SIG-M5 treated with dmso at 0.1 percent for 504 hours (cell line): ENCODE measurements at regions not wholly inside any gene's neighbourhood (a gene's known extent, or its start where the extent isn't known, plus 50 kb on each side); places are given as distances from the start of the nearest gene placed in this dataset.
"Not testable (repeated sequence)": the region's sequence is repeated elsewhere in the genome, so short reads cannot be mapped to it uniquely, and the experiment has no call there.

Experiments used
- DNase-seq: peaks from one replicate; lab custom pipeline; 2025; ENCODE audit not compliant: unreplicated experiment; lab: John Stamatoyannopoulos, UW

GRCh38 chrX:110965409-110966090 lies 130.4 kb upstream of the PAK3 start:
- no peak for DNase-seq

GRCh38 chrX:110964786-110965185 lies 131.2 kb upstream of the PAK3 start:
- DNase-seq: no peak

GRCh38 chrX:110962451-110962850 lies 133.5 kb upstream of the PAK3 start:
- DNase-seq: no peak

GRCh38 chrX:110955706-110956105 lies 140.3 kb upstream of the PAK3 start:
- no peak for DNase-seq

DNA sequence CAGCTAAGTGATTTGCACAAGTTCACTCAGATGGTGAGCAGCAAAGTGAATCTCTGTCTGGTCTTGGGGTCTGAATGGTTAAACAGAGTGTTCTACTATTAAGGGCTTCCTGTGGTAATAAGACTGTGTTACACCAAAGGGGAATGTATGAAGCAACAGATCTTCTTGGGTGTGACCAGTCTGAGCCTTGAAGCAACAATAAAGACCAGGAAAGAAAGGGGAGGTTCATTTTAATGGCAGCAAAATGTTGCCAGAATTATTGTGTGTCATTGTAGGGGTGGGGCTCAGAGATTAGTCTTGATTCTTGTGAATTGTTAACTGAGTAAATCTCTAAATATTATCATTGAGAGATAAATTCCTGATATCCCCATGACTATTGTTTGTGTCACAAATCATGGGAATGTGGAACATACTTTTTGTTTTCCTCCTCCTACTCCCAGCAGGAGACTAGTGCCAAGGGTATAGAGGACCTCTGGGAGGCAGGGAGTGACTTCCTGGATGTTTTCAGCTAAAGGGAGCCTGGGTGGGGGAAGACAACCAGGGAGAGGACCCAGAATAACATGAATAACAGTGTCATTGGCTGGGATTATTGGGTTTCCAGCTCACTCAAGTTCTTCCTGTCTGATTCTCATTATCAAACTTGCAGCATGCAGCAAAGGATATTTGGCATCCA lies 141.4 kb upstream of the PAK3 start:
- no peak for DNase-seq

DNA sequence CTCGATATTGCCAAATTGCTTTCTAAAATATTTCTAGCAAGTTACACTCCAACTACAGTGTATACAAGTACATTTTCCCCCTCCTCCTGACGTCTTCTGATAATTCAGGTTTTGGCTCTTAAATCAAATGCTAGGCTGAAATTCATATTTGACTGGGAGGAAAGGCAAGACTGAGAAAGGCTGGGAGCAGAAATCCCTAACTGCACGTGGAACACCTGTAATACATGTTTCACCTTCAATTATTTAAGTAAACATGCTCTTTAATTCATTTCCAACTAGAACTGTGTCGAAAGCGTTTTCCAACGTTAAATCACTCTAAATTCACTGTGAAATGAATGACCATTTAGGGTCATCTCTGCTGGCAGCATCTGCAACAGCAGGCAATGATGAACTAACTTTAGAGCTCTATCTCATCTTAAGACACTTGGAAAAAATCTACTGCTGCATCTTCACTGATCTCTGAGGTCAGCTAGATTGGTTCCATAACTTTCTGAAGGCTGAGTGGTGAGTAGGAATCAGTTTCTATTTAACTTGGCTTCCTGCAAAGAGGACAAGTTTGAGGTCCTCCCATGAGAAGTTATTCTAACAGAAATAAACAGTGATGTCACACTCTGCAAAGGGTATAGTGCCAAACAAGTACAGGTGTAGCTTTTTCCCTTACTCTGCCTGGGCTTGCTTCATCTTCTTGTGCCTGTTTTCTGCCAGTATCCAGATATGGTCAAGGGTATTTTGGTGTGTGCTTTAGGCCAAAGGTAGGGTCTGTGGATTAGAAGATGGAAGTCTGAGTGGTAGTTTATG lies 144.3 kb upstream of the PAK3 start:
- no peak for DNase-seq

DNA sequence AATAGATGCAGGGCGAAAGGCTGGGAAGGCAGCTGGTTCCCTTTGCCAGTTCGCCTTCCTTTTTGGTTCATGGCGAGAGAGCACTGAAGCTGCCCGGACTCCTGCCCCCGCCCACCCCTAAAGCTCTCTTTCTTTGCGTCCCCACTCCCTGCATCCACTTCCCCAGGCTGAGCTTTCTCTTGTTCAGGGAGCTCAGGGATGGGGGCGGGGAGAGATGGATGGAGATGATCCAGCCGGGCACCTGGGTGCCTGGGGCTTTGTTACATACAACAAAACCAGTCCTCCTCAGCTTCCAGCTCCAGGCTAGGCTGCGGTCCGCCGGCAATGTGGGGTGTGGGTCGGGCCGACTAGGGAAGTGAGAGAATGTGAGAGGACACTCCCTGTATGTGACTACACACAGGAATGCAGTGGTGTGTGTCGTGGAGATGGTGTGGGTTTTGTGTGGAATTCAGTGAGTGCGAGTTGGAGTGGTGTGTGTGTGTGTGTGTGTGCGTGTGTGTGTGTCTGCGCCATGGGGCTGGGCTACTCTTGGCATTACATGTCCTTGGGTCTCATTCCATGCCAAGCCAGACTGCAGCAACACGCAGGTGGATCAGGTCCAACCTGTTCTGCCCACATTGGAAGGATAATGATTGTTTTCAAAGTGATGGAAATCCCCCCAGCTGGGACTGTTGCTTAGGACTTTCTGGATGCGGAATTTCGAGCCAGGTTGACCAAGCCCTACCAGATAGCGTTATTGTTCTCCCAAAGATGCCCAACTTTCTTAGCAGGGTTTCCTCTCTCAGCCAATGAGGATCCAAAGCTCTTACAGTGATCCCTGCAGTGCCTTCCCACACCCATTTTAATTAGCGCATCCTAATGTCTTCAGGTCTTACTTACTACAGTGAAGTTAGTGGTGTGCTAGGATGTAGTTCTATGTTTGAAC lies 149.4 kb upstream of the CHRDL1 start:
- DNase-seq: no peak

DNA sequence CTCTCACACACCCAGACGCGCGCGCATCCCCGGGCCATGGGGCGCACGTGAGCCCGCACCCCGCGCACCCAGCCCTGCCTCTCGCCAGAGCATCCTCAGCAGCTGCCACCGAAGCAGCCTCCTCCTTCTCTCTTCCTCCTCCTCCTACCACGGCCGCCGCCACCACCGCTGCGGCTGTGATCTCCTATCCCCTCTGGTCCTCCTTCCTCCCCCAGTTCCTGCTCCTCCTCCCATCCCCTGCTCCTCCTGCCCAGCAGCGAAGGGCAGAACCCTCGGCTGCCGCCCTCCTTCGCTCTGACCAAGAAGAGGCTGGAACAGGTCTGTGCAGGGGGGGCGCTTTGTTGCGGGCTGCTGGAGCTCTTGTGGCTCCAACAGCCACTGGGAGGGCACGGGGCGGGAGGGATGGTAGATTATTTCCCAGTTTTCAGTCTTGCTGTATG lies 148.7 kb upstream of the CHRDL1 start:
- DNase-seq: no peak

- DNase-seq: no peak
These were observed 146.3 kb upstream of the CHRDL1 start for GRCh38 chrX:110941906-110942305.

- no peak for DNase-seq
These were observed 143.5 kb upstream of the CHRDL1 start for GRCh38 chrX:110938977-110939732.

DNA sequence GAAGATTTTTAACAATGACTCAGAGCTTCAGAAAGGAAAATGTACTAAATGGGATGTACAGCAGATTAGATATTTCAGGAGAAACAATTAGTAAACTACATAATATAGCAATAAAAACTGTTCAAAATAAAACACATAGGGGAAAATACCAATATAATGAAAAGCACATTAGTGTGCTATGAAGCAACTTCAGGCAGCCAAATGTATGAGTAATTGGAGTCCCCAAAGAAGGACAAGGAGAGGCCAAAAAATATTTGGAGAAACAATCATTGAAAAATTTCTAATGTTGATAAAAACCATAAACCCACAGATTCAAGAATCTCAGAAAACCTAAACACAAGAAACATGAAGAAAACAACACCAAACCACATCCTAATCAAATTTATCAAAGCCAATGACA lies 129.3 kb upstream of the CHRDL1 start:
- DNase-seq: no peak

DNA sequence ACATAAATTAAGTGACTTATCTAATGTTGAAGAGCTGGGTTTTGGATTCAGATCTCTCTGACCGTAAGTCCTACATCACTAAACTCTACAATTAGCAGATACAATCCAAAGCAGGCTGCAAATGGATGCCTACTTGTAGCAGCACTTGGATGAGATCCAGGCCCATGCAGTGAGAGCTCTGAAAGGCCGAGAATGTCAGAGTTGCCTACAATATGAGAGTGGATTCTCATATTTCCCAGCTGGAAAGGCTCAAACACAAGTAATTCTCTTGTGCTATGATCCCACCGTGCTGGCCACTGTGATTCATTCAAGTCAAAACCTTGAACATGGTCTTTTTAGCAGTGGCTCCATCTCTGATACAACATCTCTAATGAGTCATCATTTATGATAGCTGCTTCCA lies 125.4 kb upstream of the CHRDL1 start:
- no peak for DNase-seq

- no peak for DNase-seq
These were observed 120.0 kb upstream of the CHRDL1 start for GRCh38 chrX:110915570-110915969.

DNA sequence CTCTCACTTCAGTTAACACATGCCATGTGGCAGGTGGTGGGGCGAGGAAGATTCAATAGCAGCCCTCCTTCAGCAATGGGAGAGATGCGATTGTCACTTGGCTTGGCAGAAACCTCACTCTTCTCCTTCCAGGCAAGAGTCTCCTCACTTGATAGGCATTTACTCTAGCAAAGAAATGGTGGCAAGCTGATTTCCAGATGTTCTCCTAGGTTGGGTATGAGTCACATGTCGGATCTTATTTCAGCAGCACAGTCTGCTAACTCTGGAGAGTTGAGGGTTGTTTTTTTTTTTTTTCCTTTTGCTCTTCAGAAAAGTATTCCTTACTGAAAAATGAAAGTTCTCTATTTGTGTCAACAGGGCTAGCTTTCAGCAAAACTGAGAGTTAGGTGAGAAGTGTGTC lies 119.5 kb upstream of the CHRDL1 start:
- no peak for DNase-seq

- no peak for DNase-seq
These were observed 118.7 kb upstream of the CHRDL1 start for GRCh38 chrX:110914281-110914680.

- DNase-seq: not testable (repeated sequence)
These were observed 109.1 kb upstream of the CHRDL1 start for GRCh38 chrX:110904747-110905146.

DNA sequence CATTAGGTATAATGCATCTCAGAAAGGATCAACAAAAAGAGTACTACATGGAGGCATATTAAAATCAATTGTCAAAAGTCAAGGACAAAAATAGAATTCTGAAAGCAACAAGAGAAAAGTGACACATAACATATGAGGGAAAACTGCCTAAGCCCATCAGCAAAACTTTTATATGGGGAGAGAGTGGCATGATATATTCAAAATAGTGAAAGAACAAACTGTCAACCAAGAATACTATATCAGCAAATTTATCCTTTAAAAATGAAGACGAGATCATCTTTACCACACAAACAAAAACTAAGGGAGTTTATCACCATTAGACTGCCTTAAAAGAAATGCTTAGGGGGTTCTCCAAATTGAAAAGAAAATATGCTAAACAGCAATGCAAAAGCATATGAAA lies 86.4 kb upstream of the CHRDL1 start:
- no peak for DNase-seq

GRCh38 chrX:110877326-110877725 lies 81.7 kb upstream of the CHRDL1 start:
- no peak for DNase-seq

- no peak for DNase-seq
These were observed 76.2 kb upstream of the CHRDL1 start for GRCh38 chrX:110871839-110872238.

GRCh38 chrX:110866421-110866820 lies 70.8 kb upstream of the CHRDL1 start:
- DNase-seq: no peak
